Mesodermal cell (in vitro differentiated cells): ENCODE measurements at regions not wholly inside any gene's neighbourhood (a gene's known extent, or its start where the extent isn't known, plus 50 kb on each side); places are given as distances from the start of the nearest gene placed in this dataset.

Source experiments
- H3K27ac ChIP-seq: 2 replicates; pipeline ENCODE4 v1.7.0; 2013; ENCODE audit warnings: mild to moderate bottlenecking, low read depth, low read length, moderate library complexity; ENCODE audit not compliant: severe bottlenecking
- H3K36me3 ChIP-seq: 2 replicates; pipeline ENCODE4 v1.7.1; 2013; ENCODE audit warnings: mild to moderate bottlenecking, low read length, moderate library complexity; ENCODE audit not compliant: control insufficient read depth, insufficient read depth
- H3K4me1 ChIP-seq: one replicate; pipeline ENCODE4 v1.7.1; 2013; ENCODE audit warnings: mild to moderate bottlenecking, low read length; ENCODE audit not compliant: insufficient read depth, control insufficient read depth, poor library complexity, severe bottlenecking
- H3K4me3 ChIP-seq: 2 replicates; pipeline ENCODE4 v1.7.0; 2013; ENCODE audit warnings: low read length, control low read depth, mild to moderate bottlenecking; ENCODE audit not compliant: insufficient read depth, poor library complexity, severe bottlenecking; ENCODE audit errors: extremely low read depth
- H3K9me3 ChIP-seq: 2 replicates; pipeline ENCODE4 v1.7.1; 2013; ENCODE audit warnings: mild to moderate bottlenecking, low read length, moderate library complexity; ENCODE audit not compliant: control insufficient read depth
- WGBS, 2 experiments: methylation state at CpG; one replicate each; pipeline ENCODE4 v1.1.5; 2013; ENCODE audit warnings: missing lambda C conversion rate in 2 of 2; ENCODE audit not compliant: insufficient coverage in 2 of 2; 5-methylcytosine and 5-hydroxymethylcytosine counted together

- Histone ChIP-seq H3K36me3 (no peaks in the 10 kb centered on the region), H3K4me1 (no peaks in the 10 kb centered on the region), H3K4me3 (no peak overlapping the region), H3K27ac (no peak overlapping the region), H3K9me3 (no peaks in the 10 kb centered on the region)
Observed at GRCh38 chrX:10851809-10852208, 231.4 kb upstream of the MID1 start.

- WGBS, 2 experiments: 86 to 90% methylated on average over 1 to 2 of the region's 7 CpGs
- H3K4me1 ChIP-seq: no peaks in the 10 kb centered on the region
- no peak overlapping the region for H3K4me3 ChIP-seq
- H3K27ac ChIP-seq: no peak overlapping the region
- H3K9me3 ChIP-seq: no peaks in the 10 kb centered on the region
- H3K36me3 ChIP-seq: no peaks in the 10 kb centered on the region
Observed at GRCh38 chrX:10854594-10854993, 234.2 kb upstream of the MID1 start.

GRCh38 chrX:10855845-10856244 lies 235.5 kb upstream of the MID1 start:
- Histone ChIP-seq H3K9me3 (no peaks in the 10 kb centered on the region), H3K4me1 (no peaks in the 10 kb centered on the region), H3K27ac (no peak overlapping the region), H3K36me3 (no peaks in the 10 kb centered on the region), H3K4me3 (no peak overlapping the region)
- WGBS, 2 experiments: no CpG with 5 or more reads among the region's 2 CpGs

GRCh38 chrX:10856797-10857196 lies 236.4 kb upstream of the MID1 start:
- no peaks in the 10 kb centered on the region for H3K36me3 ChIP-seq
- no peak overlapping the region for H3K27ac ChIP-seq
- no peaks in the 10 kb centered on the region for H3K9me3 ChIP-seq
- 100% methylated on average over 1 to 3 of the region's 7 CpGs for WGBS, 2 experiments
- H3K4me1 ChIP-seq: no peaks in the 10 kb centered on the region
- no peak overlapping the region for H3K4me3 ChIP-seq

GRCh38 chrX:10859353-10859752 lies 239.0 kb upstream of the MID1 start:
- Histone ChIP-seq H3K36me3 (no peaks in the 10 kb centered on the region), H3K9me3 (no peaks in the 10 kb centered on the region), H3K4me1 (no peaks in the 10 kb centered on the region), H3K4me3 (no peak overlapping the region), H3K27ac (no peak overlapping the region)
- WGBS, 2 experiments: 96% methylated on average over 2 of the region's 3 CpGs; no CpG with 5 or more reads in 1 of the 2 experiments

- no peaks in the 10 kb centered on the region for H3K4me1 ChIP-seq
- no peaks in the 10 kb centered on the region for H3K9me3 ChIP-seq
- no peaks in the 10 kb centered on the region for H3K36me3 ChIP-seq
- no peak overlapping the region for H3K27ac ChIP-seq
- H3K4me3 ChIP-seq: no peak overlapping the region
- 100% methylated on average over 1 of the region's 1 CpG; no CpG with 5 or more reads in 1 of the 2 experiments for WGBS, 2 experiments
Observed at GRCh38 chrX:10875995-10876394, 235.1 kb upstream of the HCCS start.

- 84 to 93% methylated on average over 2 to 3 of the region's 4 CpGs for WGBS, 2 experiments
- Histone ChIP-seq H3K9me3 (no peaks in the 10 kb centered on the region), H3K4me3 (no peak overlapping the region), H3K27ac (no peak overlapping the region), H3K36me3 (no peaks in the 10 kb centered on the region), H3K4me1 (peaks cover 3% of the 10 kb centered on the region)
Observed at GRCh38 chrX:10882484-10882883, 228.6 kb upstream of the HCCS start.

- Histone ChIP-seq H3K9me3 (no peaks in the 10 kb centered on the region), H3K4me3 (no peak overlapping the region), H3K4me1 (peaks cover 3% of the 10 kb centered on the region), H3K27ac (no peak overlapping the region), H3K36me3 (no peaks in the 10 kb centered on the region)
- WGBS, 2 experiments: 100% methylated on average over 1 of the region's 2 CpGs; no CpG with 5 or more reads in 1 of the 2 experiments
Observed at GRCh38 chrX:10884246-10884645, 226.9 kb upstream of the HCCS start.

GRCh38 chrX:10892621-10893225 lies 218.4 kb upstream of the HCCS start:
- no CpG with 5 or more reads among the region's 1 CpG for WGBS, 2 experiments
- Histone ChIP-seq H3K4me1 (no peaks in the 10 kb centered on the region), H3K27ac (no peak overlapping the region), H3K4me3 (no peak overlapping the region), H3K36me3 (no peaks in the 10 kb centered on the region), H3K9me3 (no peaks in the 10 kb centered on the region)

- Histone ChIP-seq H3K9me3 (no peaks in the 10 kb centered on the region), H3K4me3 (no peak overlapping the region), H3K4me1 (no peaks in the 10 kb centered on the region), H3K36me3 (no peaks in the 10 kb centered on the region), H3K27ac (no peak overlapping the region)
- WGBS, 2 experiments: no CpG with 5 or more reads among the region's 2 CpGs
Observed at GRCh38 chrX:10893366-10893765, 217.8 kb upstream of the HCCS start.

GRCh38 chrX:10893976-10894375 lies 217.2 kb upstream of the HCCS start:
- H3K9me3 ChIP-seq: no peaks in the 10 kb centered on the region
- H3K4me1 ChIP-seq: no peaks in the 10 kb centered on the region
- 97 to 100% methylated on average over 1 to 6 of the region's 7 CpGs for WGBS, 2 experiments
- no peak overlapping the region for H3K4me3 ChIP-seq
- H3K27ac ChIP-seq: no peak overlapping the region
- H3K36me3 ChIP-seq: no peaks in the 10 kb centered on the region
